Sigmoid colon (tissue), 3 donors: ENCODE measurements at regions not wholly inside any gene's neighbourhood (a gene's known extent, or its start where the extent isn't known, plus 50 kb on each side); places are given as distances from the start of the nearest gene placed in this dataset.
"Not testable (repeated sequence)": the region's sequence is repeated elsewhere in the genome, so short reads cannot be mapped to it uniquely, and the experiment has no call there.

Source experiments
- CTCF ChIP-seq, 4 experiments: fragments of 450-650 bp in 3 of 4; fragments of 200-600 bp in 1 of 4; IDR thresholded peaks; one replicate each; pipeline ENCODE4 v1.5.1; 2016 to 2019; ENCODE audit warnings: antibody characterized with exemption in 4 of 4, mild to moderate bottlenecking in 3 of 4, moderate library complexity in 2 of 4
- POLR2A ChIP-seq, 2 donors: fragments of 450-650 bp; IDR thresholded peaks; one replicate each; pipeline ENCODE4 v1.6.1; 2016; ENCODE audit warnings: antibody characterized with exemption in 2 of 2, mild to moderate bottlenecking in 2 of 2, moderate library complexity in 2 of 2

DNA sequence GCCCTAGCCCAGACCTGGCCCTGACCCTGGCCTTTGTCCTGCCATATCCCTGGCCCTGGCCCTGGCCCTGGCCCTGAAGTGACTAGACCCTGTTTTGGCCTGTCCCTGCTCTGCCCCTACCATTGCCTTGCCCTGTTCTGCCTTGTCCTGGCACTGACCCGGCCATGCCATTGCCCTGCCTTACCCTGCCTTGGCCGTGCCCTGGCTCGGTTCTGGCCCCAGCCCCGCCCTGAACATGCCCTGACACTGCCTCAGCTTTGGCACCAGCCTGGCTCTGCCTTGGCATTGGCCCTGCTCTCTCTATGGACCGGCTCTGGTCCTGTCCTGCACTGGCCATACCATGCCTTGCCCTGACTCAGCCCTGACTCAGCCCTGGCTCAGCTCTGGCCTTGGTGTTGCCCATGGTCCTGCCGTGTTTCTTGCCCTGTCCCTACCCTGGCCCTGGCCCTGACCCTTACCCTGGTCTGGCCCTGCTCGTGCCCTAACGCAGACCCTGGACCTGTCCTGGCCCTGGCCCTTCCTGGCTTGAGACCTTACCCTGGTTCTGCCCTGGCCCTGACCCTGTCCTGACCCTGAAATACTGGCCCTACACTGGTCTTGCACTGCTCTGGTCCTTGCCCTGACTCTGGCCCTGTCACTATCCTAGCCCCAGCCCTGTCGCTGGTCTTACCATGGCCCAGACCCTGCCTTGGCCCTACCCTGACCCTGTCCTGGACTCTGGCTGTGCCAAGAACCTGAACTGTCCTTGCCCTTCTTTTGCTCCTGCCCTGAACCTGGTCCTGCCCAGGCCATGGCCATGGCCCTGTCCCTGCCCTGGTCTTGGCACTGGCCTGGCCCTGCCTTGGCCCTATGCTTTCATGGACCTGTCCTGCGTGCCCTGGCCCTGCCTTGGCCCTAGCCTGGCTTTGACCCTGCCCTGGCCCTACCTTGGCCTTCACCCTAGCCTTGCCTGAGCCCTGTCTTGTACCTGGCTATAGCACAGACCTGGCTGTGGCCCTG, 224.6 kb downstream of the LIPI start:
- not testable (repeated sequence) for TF ChIP-seq CTCF, POLR2A (IDR thresholded peaks at IDR 0.05)
